ENCODE measurements at regions not wholly inside any gene's neighbourhood (a gene's known extent, or its start where the extent isn't known, plus 50 kb on each side); places are given as distances from the start of the nearest gene placed in this dataset.

GRCh38 chr16:59249011-59249410 is 514.9 kb upstream of the GOT2 start:
- DNase-seq, result no peak

- DNase-seq, result no peak
Measured at GRCh38 chr16:59242556-59242955, 508.4 kb upstream of the GOT2 start.

- no peak for DNase-seq
Measured at GRCh38 chr16:59238246-59238645, 504.1 kb upstream of the GOT2 start.

- no peak for DNase-seq
Measured at GRCh38 chr16:59236804-59237458, 502.8 kb upstream of the GOT2 start.

GRCh38 chr16:59224401-59224800 is 490.3 kb upstream of the GOT2 start:
- no peak for DNase-seq

GRCh38 chr16:59220011-59220410 is 485.9 kb upstream of the GOT2 start:
- DNase-seq, result no peak

- DNase-seq, result no peak
Measured at GRCh38 chr16:59216291-59216690, 482.2 kb upstream of the GOT2 start.

GRCh38 chr16:59214455-59214854 is 480.3 kb upstream of the GOT2 start:
- DNase-seq, result no peak

GRCh38 chr16:59213952-59214351 is 479.8 kb upstream of the GOT2 start:
- DNase-seq, result no peak

- no peak for DNase-seq
Measured at GRCh38 chr16:59212492-59213024, 478.4 kb upstream of the GOT2 start.

GRCh38 chr16:59210955-59211541 is 476.9 kb upstream of the GOT2 start:
- DNase-seq, result no peak

- no peak for DNase-seq
Measured at GRCh38 chr16:59205403-59205802, 471.3 kb upstream of the GOT2 start.

- no peak for DNase-seq
Measured at GRCh38 chr16:59204589-59204988, 470.5 kb upstream of the GOT2 start.

GRCh38 chr16:59202233-59202862 is 468.2 kb upstream of the GOT2 start:
- no peak for DNase-seq

- no peak for DNase-seq
Measured at GRCh38 chr16:59201821-59202220, 467.7 kb upstream of the GOT2 start.

GRCh38 chr16:59201160-59201559 is 467.0 kb upstream of the GOT2 start:
- DNase-seq, result no peak

- DNase-seq, result no peak
Measured at GRCh38 chr16:59198487-59198886, 464.4 kb upstream of the GOT2 start.

GRCh38 chr16:59195242-59195641 is 461.1 kb upstream of the GOT2 start:
- DNase-seq, result no peak

GRCh38 chr16:59193637-59194036 is 459.5 kb upstream of the GOT2 start:
- DNase-seq, result no peak

GRCh38 chr16:59192551-59193199 is 458.6 kb upstream of the GOT2 start:
- no peak for DNase-seq

- DNase-seq, result no peak
Measured at GRCh38 chr16:59190731-59191130, 456.6 kb upstream of the GOT2 start.

GRCh38 chr16:59188029-59188428 is 453.9 kb upstream of the GOT2 start:
- no peak for DNase-seq

GRCh38 chr16:59181821-59182420 is 447.8 kb upstream of the GOT2 start:
- no peak for DNase-seq

All from NCI-H446 treated with DMSO at 0.1 percent for 48 hours (cell line).